NCI-H2196 (cell line): ENCODE measurements at regions not wholly inside any gene's neighbourhood (a gene's known extent, or its start where the extent isn't known, plus 50 kb on each side); places are given as distances from the start of the nearest gene placed in this dataset.

Source experiments
- DNase-seq: peaks from one replicate; lab custom pipeline; 2025; ENCODE audit not compliant: unreplicated experiment; lab: John Stamatoyannopoulos, UW

GRCh38 chr2:187139469-187139868 lies 290.5 kb upstream of the ZSWIM2 start:
- no peak for DNase-seq

DNA sequence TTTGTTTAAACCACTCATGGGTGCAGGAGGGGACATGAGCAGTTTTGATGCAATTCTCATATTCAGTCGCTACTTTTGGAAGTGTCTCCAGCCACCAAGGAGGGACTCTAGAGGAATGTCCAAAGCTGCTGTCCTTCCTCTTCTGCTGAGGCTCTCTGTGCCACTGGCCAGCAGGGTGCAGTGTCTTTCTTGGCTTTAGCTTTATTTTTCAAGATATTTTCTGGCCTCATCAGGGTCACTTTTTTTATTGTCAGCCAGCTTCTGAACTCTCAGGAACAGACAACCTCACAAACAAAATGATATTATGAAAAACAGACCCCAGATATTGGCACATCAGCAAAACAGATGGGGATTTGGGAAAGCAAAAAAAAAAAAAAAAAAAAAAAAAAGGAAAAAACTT lies 289.3 kb upstream of the ZSWIM2 start:
- no peak for DNase-seq

DNA sequence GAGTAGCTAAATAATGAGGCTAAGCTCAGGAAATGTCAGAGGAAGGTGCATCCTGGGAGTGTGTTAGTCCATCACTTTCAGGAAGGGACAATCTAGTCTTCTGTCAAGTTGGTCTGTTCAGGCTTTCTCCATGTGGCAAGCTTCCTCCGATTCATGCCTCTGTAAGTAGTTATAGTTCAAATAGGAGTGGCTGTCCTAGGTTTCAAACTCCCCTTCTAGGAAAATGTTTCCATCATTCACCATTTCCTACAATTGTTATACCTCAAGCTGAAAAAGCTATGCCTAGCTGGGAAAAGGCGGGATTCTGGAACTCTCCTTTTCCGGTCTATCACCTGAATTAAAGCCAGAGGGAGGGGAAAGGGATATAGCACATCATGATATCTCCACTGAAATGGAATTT lies 287.7 kb upstream of the ZSWIM2 start:
- DNase-seq = no peak

DNA sequence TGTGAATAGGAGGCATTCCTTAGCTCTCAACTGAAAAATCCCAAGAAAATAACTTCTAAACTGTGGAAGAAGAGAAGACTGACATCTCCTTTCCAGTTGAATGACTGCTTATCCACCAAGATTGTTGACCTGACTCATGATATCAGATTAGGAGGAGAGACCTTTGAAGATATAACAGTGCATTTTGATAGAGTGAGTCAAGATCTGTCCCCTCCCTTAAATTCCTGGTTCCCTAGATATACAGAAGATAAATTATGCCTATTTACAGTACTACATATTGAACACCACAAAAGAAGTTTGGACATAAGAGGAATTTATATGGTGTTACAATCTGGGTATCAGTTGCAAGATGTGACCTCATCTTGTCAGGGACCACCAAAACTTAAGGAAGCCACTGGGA lies 285.3 kb upstream of the ZSWIM2 start:
- DNase-seq = no peak

DNA sequence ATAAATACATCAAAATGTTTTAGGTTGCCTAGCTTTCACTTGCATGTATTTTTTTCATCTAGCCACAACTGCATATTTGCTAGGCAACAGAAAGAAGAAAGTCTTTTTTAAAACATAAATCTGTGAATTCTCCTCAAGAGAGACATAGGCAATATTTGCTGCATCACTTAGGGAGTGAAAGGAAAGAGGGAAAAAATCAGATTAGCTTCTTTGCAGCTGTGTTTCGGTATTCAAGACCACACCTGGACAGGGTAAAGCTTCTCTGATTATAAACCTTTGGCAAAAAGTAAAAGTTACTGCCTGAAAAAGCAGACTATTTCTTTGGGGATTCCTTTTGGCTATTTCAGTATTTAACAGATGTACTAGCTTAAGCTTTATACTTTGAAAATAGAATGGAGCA lies 280.9 kb upstream of the ZSWIM2 start:
- no peak for DNase-seq

GRCh38 chr2:187129306-187129705 lies 280.3 kb upstream of the ZSWIM2 start:
- DNase-seq = no peak

DNA sequence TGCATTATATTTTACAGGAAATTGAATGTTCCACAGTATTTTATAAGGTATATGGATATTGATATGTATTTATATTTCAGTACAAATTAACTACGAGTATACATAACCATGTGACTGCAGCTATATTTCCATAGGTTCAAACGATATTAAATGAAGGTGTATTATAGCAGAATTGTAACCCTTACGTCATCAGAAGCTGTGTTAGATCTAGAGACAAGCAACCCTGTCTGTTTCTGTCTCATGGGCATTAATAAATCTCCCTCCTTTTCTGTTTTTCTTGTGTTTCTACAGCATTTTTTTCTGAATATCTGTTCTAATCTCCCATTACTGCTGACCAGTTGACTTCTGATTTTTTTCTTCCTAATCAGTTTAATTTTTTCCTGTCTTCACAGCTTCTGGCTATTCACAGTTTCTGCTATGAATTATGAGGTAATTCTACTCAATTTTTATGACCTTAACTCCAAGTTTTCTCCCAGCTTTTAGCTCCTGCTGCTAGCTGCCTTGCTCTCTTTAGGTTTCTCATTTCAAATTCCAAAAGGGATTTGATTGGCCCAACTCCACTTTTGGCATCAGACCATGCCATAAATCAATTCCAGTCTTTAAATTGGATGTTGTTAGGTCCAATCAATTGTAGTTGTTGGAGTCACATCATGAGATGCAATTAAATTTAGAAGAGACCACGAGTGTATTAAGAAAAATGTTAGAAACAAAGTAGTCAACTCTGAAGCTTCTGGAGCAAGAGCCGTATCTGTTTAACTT lies 277.5 kb upstream of the ZSWIM2 start:
- no peak for DNase-seq

GRCh38 chr2:187125318-187125717 lies 276.3 kb upstream of the ZSWIM2 start:
- DNase-seq = no peak

GRCh38 chr2:187124529-187124928 lies 275.6 kb upstream of the ZSWIM2 start:
- no peak for DNase-seq

DNA sequence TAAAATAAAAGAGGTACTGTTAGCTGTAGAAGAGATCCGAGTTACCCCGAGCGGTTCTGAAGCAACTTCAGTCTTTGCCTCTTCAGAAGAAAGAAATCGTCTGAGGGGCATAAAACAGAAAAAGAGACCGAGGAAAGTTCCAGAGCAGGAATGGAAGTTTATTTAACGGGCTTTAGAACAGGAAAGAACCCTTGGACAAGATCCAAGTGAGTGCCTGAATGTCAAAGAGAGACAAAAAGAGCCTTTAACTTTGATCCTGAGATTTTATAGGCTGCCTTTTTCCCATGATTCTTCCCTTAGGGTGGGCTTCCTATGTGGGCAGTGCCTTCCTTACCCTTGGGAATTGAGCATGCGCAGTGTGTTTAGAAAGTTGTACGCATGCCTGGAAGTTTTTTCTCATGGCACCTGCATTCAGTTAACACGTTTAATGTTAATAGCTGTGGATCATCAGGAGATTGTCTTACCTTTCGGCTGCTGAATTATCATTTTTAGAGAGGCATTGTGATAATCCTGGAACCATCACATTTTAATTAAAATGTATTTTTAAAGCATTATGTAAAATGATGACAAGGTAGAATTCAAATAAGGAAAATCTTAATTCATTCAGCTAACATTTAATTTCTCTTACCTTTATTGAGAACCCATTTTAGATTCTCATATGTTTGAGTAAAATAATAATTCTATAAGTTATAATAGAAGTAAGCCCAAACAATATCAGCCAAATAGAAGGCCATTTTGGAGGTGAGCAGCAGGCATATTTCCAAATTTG lies 269.5 kb upstream of the ZSWIM2 start:
- no peak for DNase-seq

DNA sequence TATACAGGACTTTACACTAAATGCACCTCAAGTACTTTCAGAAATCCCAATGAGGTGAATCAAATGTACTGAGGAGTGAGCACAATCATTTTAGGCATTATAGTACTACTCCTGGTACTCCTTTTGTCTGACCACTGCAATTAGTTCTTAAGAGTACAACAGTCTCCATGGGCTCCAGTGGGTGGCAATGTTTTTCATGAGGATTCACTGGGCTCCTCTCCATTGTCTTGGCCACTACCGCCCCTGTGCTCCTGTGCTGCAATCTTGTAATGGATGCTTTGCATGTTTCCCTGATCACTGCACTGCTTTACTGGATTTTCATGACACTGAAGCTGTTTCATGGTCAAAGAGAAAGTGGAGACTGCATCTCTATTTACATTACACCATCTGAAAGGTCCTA lies 268.5 kb upstream of the ZSWIM2 start:
- DNase-seq = no peak

- no peak for DNase-seq
These were observed 266.7 kb upstream of the ZSWIM2 start for GRCh38 chr2:187115627-187116026.

GRCh38 chr2:187107001-187107400 lies 258.0 kb upstream of the ZSWIM2 start:
- no peak for DNase-seq

GRCh38 chr2:187105218-187105617 lies 256.2 kb upstream of the ZSWIM2 start:
- DNase-seq = no peak

GRCh38 chr2:187102381-187102780 lies 253.4 kb upstream of the ZSWIM2 start:
- no peak for DNase-seq

- no peak for DNase-seq
These were observed 249.2 kb upstream of the ZSWIM2 start for GRCh38 chr2:187098154-187098553.

- DNase-seq = no peak
These were observed 244.9 kb upstream of the ZSWIM2 start for GRCh38 chr2:187093771-187094412.

DNA sequence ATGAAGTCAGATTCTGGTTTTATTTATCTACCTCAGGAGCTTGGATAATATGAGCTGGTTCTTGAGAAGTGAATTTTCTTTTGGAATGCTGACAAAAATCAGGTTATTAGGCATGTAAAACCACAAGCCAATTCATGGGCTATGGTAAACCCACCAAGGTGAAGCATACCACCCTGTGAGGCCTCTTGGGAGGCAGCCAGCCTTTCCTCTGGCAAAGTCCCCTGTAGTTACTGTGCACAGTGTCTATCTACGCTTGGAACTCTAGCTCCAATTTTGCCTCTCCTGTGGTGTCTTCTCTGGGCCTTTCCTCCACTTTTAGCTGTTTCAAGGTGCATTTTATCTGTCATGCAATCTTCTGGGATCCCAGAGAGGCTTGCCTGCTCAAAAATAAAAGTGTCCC lies 242.7 kb upstream of the ZSWIM2 start:
- DNase-seq = no peak

GRCh38 chr2:187084524-187084923 lies 235.6 kb upstream of the ZSWIM2 start:
- DNase-seq = no peak

GRCh38 chr2:187081461-187081860 lies 232.5 kb upstream of the ZSWIM2 start:
- DNase-seq = no peak

GRCh38 chr2:187079901-187080300 lies 230.9 kb upstream of the ZSWIM2 start:
- no peak for DNase-seq

DNA sequence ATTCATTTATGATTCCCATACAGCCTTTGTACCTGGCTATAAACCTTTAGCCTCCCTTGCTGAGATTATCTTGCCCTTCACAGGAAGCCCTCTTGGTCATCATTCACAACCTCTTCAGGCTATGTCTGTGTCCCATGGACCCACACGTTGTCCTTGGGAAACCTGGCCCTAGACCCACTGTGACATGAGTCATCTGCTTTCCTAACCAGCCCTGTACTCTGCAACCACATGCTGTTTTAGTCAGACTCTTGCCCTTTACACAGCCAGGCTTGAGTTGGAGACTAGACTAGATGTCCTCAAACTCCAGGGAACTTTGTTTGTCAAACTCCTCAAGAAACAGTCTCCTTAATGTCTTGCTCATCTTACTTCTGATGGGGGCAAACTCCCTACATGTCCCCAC lies 229.3 kb upstream of the ZSWIM2 start:
- no peak for DNase-seq
